ENCODE measurements at regions not wholly inside any gene's neighbourhood (a gene's known extent, or its start where the extent isn't known, plus 50 kb on each side); places are given as distances from the start of the nearest gene placed in this dataset.

GRCh38 chr13:38606699-38607535 is 80.0 kb upstream of the FREM2 start:
- no peak for DNase-seq (ENCODE audit: low read depth in 2 of 2)

DNA sequence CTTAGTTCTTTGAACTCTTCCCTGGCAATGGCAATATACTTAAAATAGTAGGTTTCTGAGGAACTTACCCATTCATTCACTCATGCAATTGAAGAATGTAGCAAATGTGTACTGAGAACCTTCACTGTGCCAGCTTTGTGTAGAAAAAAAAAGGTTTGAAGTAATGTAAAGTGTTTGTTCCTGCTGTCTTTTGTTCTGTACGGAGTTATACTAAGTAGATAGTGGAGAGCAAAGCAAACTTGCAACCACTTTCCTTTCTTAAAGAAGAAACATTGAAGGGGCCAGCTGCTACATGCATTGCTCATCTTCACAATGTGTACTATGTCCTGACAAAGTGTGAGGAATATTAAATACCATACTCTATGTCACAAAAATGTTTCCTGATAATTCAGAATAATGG is 68.9 kb upstream of the FREM2 start:
- DNase-seq (ENCODE audit: low read depth in 2 of 2): no peak

- DNase-seq (ENCODE audit: low read depth in 2 of 2): no peak
Observed at GRCh38 chr13:38618336-38618735, 68.5 kb upstream of the FREM2 start.

- DNase-seq (ENCODE audit: low read depth in 2 of 2): no peak
Observed at GRCh38 chr13:38618881-38619280, 68.0 kb upstream of the FREM2 start.

GRCh38 chr13:38620876-38621275 is 66.0 kb upstream of the FREM2 start:
- DNase-seq (ENCODE audit: low read depth in 2 of 2): no peak

DNA sequence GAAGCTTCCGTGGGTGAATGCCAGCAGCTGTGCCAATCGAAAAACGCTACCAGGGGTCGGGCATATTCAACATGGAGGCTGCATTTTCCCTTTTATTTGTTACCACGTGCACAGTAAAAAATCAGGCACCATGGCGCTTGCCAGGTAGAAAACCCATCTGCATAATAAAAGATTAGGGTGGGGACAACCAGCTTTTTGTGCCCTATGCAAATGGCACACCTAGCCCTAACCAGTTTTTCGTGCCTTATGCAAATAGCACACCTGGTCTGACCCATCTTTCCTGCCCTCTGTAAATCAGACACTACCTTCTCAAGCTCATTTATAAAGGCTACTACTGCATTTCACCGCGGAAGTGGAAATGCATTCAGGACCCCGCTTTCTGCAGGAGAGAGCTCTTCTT is 62.1 kb upstream of the FREM2 start:
- no peak for DNase-seq (ENCODE audit: low read depth in 2 of 2)

GRCh38 chr13:38628554-38628953 is 58.3 kb upstream of the FREM2 start:
- DNase-seq (ENCODE audit: low read depth in 2 of 2): no peak

DNA sequence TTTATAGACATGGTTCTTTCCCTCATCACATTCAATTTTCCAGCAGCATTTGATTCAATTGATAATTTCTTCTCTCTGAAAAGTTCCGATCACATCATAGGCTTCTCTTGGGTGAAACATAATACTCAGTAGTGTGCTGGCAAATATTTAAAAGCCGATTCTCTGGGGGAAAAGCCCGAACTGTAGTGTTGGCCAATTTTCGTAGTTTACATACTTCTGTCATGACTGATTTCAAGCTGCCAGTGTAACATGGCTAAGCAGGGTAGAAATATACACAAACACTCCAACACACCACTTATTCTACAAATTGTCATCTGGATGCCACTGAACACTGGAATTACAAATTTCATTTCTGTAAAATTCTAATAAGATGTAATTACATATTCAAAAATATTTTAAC is 56.1 kb upstream of the FREM2 start:
- no peak for DNase-seq (ENCODE audit: low read depth in 2 of 2)

DNA sequence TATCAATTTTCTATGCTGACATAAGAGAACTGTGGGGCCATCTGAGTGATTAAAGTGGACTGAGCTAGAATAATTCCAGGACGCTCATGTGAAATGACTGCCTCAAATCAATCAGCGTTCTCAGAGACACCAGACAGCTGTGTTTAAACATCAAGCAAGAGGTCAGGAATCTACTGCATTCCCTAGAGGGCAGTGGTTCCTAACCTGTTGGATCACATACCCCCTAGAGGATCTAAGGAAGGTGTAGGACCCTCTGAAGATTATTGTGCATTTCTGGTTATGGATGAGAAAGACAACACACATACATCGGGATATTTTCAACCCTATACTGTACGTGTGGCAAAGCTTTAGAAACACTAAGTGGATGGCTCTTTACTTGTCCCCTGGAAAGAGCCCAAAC is 51.8 kb upstream of the FREM2 start:
- no peak for DNase-seq (ENCODE audit: low read depth in 2 of 2)

GRCh38 chr13:38636073-38636472 is 50.8 kb upstream of the FREM2 start:
- DNase-seq (ENCODE audit: low read depth in 2 of 2): no peak

- DNase-seq (ENCODE audit: low read depth in 2 of 2): no peak
Observed at GRCh38 chr13:38636761-38637160, 50.1 kb upstream of the FREM2 start.
